Superior temporal gyrus (tissue), 1 donor: ENCODE measurements at regions not wholly inside any gene's neighbourhood (a gene's known extent, or its start where the extent isn't known, plus 50 kb on each side); places are given as distances from the start of the nearest gene placed in this dataset.
"Not testable (repeated sequence)": the region's sequence is repeated elsewhere in the genome, so short reads cannot be mapped to it uniquely, and the experiment has no call there.

Source experiments
- DNase-seq: peaks from one replicate; pipeline ENCODE4 v3.0.0-alpha.2; 2016; ENCODE audit errors: extremely low spot score

DNA sequence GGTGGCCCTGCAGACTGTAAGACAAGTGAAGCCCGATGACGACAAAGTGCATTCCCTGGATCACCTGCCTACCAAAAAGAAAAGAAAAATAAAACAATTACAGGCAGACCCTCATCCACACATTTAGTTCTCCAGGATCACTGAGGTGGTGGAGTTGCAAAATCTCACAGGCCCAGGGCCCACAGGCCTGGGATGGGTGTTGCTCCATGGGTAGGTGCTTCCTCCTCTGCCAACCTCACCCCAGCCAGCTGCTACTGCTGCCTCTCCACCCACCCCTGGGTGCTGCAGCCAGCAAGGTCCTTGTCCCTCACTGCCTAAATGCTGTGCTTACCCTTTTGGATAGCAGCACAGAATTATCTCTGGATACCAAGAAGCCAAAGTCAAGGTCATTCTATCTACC is 146.4 kb upstream of the GALNT2 start:
- no peak for DNase-seq

DNA sequence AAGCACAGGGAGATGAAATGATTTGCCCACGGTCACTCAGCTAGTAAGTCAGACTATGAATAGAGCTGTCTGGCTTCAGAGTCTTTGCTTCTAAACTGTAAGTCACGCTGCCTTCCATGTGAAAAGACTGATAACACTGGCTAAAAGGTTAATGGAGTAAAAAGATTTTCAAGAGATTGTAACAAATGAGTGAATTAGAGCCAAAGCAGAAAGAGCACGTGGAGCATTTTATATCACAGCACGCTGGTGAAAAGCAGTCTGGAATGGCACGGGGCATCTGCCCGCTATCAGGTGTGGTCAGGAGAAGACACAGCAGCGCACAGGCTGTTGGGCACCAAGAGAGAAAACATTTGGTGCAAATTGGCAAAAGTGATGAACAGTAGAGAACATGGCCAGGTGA is 144.8 kb upstream of the GALNT2 start:
- no peak for DNase-seq

GRCh38 chr1:229924639-229925038 is 142.4 kb upstream of the GALNT2 start:
- no peak for DNase-seq

DNA sequence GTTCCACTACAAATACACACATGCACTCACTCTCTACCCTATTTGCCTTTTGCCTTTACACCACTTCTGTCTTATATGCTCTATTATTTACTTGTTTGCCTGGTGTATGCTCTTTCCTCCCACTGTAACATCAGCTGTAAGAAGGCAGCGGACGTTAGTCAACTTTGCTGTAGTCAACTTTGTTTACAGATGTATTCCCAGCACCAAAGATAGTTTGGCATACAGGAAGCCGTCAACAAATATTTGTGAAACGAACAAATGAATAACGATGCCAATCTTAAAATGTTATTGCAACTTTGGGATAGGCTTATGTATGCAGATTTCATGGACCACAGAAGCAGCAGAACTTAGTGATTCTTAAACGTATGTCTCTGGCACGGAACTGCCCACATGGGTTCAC is 138.3 kb upstream of the GALNT2 start:
- no peak for DNase-seq

- not testable (repeated sequence) for DNase-seq
Observed at GRCh38 chr1:229931751-229932150, 135.3 kb upstream of the GALNT2 start.

DNA sequence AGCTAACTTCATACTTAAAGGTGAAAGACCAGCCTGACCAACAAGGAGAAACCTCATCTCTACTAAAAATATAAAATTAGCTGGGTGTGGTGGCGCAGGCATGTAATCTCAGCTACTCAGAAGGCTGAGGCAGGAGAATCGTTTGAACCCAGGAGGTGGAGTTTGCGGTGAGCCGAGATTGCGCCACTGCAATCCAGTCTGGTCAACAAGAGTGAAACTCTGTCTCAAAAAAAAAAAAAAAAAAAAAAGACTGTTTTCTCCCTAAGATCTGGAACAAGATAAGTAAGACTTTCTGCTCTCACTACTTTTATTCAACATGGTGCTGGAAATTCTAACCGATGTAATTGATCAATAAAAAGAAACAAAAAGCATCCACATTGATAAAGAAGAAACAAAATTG is 131.9 kb upstream of the GALNT2 start:
- not testable (repeated sequence) for DNase-seq

- no peak for DNase-seq
Observed at GRCh38 chr1:229938551-229938950, 128.5 kb upstream of the GALNT2 start.

DNA sequence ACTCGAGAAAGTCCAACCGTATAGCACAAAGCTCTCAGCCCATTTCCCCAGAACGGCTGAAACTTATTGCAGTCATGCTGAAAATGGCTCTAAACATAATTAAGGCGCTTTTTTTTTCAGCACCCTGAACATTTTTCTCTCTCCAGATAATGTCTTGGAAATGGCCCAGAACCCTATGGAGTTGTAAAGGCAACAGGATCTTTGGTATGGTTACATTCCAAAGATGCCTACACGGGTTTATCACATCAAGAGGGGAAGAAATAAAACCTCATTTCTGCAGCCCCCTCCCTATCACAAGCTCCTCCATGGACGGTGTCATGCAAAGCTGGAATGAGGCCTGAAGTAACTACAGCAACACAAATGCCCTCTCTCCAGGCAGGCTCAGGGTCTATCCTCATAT is 126.4 kb upstream of the GALNT2 start:
- no peak for DNase-seq

DNA sequence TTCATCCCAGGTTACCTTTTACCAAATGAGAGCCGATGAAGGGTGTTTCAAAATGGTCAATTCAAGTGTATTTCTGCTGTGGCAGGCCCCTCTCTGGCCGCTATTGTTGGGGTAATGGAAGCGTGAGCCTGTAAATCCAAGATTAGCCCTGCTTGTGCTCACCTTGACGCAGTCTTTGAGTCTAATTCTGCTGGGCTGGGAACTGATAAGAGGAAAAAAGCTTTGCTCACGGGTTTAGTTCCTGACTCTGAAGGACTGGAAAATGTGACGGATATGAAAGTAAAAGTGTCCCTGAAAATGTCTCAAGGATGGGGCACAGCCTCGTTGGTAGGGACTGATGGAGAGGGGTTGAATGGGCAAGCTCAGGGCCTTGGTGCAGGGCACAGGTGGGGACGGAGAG is 125.9 kb upstream of the GALNT2 start:
- no peak for DNase-seq

DNA sequence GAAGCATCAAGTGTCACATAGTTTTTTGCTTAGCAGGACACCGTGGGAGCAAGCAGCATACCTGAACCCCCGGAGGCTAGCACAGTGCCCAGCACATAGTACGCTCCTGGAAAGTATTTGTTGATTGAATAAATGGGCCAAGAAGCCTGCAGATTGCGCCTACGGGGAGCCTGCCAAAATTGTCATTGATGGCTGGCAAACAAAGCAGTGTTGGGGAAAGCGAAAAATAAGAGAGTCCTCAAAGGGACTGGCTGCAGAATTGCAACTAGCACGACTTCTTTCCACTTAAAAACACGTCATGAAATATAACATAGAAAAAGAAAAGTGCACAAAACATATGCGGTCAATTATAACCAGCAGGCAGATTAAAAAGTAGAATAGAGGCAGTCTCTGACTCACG is 125.2 kb upstream of the GALNT2 start:
- DNase-seq, result no peak

GRCh38 chr1:229942501-229942900 is 124.5 kb upstream of the GALNT2 start:
- no peak for DNase-seq

- DNase-seq, result no peak
Observed at GRCh38 chr1:229943148-229943714, 123.8 kb upstream of the GALNT2 start.

- no peak for DNase-seq
Observed at GRCh38 chr1:229943988-229944743, 122.9 kb upstream of the GALNT2 start.

GRCh38 chr1:229945795-229946194 is 121.2 kb upstream of the GALNT2 start:
- no peak for DNase-seq

GRCh38 chr1:229947968-229948367 is 119.1 kb upstream of the GALNT2 start:
- DNase-seq, result no peak

- no peak for DNase-seq
Observed at GRCh38 chr1:229948438-229948837, 118.6 kb upstream of the GALNT2 start.

GRCh38 chr1:229949500-229949899 is 117.5 kb upstream of the GALNT2 start:
- no peak for DNase-seq

- DNase-seq, result no peak
Observed at GRCh38 chr1:229950020-229950419, 117.0 kb upstream of the GALNT2 start.

DNA sequence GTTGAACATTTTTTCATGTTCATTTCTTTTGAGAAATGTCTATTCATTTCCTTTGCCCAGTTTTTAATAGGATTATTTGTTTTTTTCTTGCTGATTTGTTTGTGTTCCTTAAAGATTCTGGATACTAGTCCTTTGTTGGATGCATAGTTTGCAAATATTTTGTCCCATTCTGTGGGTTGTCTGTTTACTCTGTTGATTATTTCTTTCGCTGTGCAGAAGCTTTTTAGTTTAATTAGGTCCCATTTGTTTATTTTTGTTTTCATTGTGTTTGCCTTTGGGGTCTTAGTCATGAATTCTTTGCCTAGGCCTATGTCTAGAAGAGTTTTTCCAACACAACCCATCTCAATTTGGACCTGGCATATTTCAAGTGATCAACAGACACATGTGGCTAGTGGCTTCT is 116.1 kb upstream of the GALNT2 start:
- no peak for DNase-seq

GRCh38 chr1:229951856-229952534 is 115.0 kb upstream of the GALNT2 start:
- DNase-seq, result no peak

- no peak for DNase-seq
Observed at GRCh38 chr1:229952670-229953520, 114.1 kb upstream of the GALNT2 start.

DNA sequence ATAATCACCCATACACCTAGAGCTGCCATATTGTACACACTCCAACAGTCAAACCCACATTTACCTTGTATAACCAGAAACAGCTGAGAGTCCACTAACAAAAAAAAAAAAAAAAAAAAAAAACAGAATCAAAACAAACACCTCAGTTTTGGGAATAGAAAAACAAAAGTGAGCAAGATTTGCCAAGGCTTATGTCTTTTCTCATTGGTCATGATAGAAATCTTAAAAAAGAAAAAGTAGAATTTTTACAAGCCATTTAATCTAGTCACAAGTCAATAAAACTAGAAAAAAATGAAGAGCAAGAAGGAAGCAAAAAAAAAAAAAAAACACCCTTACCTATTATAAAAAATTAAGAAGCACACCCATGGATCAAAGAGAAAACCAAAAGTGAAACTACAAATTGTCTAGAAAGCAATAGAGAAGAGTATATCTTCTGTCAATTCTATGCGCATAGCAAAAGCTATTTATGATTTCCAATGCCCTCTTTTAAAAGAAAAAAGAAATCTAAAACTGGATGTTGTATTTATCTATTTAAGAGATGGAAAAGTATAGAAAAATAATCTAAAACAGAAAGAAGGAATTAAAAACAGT is 113.2 kb upstream of the GALNT2 start:
- no peak for DNase-seq
